K562 (cell line): ENCODE measurements at regions not wholly inside any gene's neighbourhood (a gene's known extent, or its start where the extent isn't known, plus 50 kb on each side); places are given as distances from the start of the nearest gene placed in this dataset.

Source experiments
- CTCF ChIP-seq, 3 experiments: IDR thresholded peaks in 2 of 3; conservative IDR thresholded peaks in 1 of 3; 2 replicates each; pipeline ENCODE4 v1.5.1; 2011 to 2012; ENCODE audit warnings: low read length in 3 of 3, mild to moderate bottlenecking in 3 of 3, control low read depth in 2 of 3, improper control_type of control experiment in 1 of 3, inconsistent platforms in 1 of 3, low read depth in 1 of 3, mixed read lengths in 1 of 3, moderate library complexity in 1 of 3; ENCODE audit not compliant: insufficient read depth in 2 of 3
- EP300 ChIP-seq: IDR thresholded peaks from 2 replicates; pipeline ENCODE4 v1.6.1; 2012; ENCODE audit warnings: low read length, improper control_type of control experiment

GRCh38 chr6:91744566-91744965 lies 1157.7 kb upstream of the MAP3K7 start:
- TF ChIP-seq EP300 (no peak), CTCF (IDR thresholded peaks at IDR 0.05 in 2 of 3, conservative IDR thresholded peaks at IDR 0.05 in 1 of 3; ENCODE audit: insufficient read depth in 2 of 3, low read depth in 1 of 3, low read length in 3 of 3) (no peak)
